ELF-1 (cell line): ENCODE measurements at regions not wholly inside any gene's neighbourhood (a gene's known extent, or its start where the extent isn't known, plus 50 kb on each side); places are given as distances from the start of the nearest gene placed in this dataset.
A peak's percentile ranks its signal among the peaks of the same experiment; 100 is the strongest.
"Not testable (repeated sequence)": the region's sequence is repeated elsewhere in the genome, so short reads cannot be mapped to it uniquely, and the experiment has no call there.

Experiments
- DNase-seq: peaks from one replicate; pipeline ENCODE4 v3.0.0-alpha.2; 2016; ENCODE audit warnings: low read depth, low spot score

DNA sequence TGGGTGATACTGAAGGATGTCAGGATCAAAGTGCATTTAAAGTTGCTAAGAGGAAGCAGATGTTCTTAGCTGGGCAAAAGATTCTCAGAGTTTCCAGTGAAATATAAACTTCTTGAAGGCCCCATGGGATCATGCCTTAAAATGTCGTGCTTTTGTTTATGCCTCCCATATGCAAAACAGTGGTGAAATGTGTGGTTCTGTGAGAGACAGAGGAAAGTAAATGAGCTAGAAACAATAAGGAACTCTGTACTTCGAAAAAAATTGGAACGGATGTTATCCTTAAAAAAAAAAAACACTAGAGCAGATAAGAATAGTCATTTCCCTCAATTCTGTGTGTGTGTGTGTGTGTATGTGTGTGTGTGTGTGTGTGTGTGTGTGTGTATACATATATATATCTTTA lies 497.0 kb upstream of the TBL1XR1 start:
- no peak for DNase-seq

DNA sequence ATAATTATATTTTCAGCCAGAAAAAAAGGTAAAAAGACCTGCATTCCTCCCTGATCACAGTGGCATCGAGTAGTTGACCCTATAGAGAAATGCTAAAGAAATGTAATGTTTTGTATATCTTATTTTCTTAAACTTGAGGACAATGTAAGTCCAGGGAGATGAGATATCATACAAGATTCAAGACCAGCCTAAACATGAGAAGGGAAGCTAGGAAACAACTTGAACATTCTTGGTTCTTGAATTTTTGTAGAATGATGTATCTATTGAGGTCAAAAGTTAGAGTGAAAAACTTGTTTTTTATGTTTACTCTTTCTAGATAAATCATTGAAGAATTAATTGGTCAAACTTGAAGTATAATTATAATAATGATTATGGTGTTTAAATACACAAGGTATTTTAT lies 497.7 kb upstream of the TBL1XR1 start:
- DNase-seq: no peak

DNA sequence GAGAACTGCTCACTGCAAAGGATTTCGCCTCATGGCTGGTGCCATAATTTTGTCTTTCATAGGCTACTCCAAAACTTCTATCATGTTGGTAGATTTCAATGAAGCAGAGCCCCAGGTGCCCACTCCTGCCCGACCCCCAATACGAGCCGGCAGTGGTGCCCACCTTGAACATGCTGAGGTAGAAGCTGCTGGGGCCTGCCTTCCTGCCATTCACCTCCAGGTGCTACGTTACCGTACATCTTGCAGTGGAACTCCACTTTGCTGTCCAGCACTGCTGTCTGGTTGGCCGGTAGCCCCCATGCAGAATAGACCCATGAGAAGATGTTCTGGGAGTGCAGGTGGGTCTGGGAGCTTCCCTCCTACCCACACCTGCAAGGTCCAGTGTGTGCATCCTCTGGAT lies 502.8 kb upstream of the TBL1XR1 start:
- DNase-seq: no peak

DNA sequence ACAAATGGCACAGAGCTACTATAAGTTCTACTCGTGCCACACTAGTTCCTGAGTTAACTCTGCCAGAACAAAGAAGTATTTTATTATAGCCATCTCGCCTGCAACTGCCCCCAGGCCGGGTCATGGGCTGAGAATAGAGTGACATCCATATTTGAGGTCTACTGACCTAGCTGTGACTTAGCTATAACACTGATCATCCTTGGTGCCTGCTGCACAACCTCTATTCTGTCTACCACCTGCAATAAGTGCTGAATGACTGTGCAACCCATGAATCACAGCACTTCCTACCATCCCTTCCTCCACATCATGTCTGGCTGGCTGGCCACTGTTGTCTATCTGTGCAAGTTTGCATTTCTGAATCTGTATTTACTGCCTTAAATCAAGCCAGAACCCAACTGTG lies 506.5 kb upstream of the TBL1XR1 start:
- no peak for DNase-seq

DNA sequence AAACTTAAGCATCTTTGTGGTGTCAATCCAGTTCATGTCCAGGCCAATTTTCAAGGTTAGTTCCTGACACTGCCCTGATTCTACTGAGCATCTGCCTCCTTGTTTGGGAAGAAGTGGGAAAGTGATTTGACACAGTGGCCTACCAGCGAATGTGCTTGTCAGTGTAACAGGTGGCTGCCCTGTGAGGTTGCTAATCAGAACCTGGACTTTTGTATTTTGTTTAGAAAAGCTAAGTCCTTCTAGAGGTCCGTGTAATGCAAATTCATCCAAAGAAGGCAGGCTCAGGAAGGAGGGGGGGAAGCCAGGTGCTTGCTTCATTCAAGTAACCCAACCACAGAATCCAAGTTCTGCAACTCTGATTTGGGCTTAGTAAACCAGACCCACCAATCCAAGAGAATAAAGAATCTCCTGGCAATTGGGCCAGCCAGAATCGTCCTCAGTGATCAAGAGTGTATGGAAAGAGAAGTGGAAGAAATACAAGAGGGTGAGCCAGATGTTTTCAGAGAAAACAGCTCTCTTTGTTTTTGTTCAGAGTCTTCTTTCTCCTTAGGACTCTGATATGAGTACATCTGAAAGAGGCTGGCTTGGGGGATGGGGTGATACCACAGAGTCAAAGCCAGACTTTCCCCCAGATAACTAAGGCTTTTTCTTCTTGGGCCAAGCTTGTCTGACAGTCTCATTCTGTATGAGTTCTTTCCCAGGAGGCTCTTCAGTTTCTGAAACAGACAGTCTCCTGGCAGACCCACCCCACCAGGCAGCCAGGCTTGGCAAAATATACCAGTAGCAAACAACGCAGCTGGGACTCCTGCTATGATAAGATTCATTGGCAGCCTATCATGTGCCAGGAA lies 508.9 kb upstream of the TBL1XR1 start:
- DNase-seq: no peak

DNA sequence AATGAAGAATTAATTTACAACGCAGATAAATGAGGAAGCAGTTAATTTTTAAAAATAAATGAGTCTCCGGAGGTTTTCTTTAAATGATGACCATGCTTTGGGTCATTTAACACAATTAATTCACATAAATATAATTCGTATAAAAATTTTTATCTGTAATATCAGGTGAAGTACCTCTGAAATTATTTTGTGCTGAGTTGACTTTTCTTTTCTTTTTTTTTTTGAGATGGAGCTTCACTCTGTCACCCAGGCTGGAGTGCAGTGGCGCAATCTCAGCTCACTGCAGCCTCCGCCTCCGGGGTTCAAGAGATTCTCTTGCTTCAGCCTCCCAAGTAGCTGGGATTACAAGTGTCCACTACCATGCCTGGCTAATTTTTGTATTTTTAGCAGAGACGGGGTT lies 512.2 kb upstream of the TBL1XR1 start:
- not testable (repeated sequence) for DNase-seq

DNA sequence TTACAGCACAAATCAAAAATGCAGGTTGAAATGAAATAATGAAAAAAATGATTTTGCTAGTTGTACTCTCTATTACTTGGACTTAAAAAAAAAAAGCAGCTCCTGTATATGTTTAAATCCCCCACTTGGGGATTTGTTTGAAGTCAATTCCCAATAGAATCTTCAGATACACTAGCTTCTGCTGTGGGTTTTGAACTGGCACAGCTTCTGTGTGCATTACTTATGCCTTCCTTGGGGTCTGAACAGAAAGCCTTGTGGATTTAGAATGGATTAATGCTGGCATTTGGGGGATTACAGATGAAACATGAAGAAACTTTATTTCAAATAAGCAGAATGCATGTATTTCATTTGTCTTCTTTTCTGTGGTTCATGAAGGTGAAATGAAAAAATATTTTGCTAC lies 513.2 kb upstream of the TBL1XR1 start:
- no peak for DNase-seq

DNA sequence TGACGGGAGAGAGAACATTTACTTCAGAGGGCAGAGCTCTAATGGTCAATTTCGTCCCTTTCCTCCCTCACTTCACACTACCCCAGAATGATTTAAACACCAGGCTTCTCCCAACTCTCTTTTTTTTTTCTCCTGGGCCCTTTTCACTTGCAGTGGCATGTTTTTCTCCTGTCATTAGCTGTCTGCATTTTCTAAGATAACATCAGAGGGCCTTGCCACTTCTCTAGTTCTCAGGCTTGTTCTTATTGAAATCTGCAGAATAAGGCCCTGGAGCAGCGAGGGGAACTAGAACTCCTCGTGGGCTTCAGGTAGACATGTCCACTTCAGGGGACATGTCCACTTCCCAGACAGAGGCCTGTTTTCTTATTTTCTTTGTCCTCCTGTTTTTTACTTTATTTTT lies 514.4 kb upstream of the TBL1XR1 start:
- peak; percentile 48 for DNase-seq

DNA sequence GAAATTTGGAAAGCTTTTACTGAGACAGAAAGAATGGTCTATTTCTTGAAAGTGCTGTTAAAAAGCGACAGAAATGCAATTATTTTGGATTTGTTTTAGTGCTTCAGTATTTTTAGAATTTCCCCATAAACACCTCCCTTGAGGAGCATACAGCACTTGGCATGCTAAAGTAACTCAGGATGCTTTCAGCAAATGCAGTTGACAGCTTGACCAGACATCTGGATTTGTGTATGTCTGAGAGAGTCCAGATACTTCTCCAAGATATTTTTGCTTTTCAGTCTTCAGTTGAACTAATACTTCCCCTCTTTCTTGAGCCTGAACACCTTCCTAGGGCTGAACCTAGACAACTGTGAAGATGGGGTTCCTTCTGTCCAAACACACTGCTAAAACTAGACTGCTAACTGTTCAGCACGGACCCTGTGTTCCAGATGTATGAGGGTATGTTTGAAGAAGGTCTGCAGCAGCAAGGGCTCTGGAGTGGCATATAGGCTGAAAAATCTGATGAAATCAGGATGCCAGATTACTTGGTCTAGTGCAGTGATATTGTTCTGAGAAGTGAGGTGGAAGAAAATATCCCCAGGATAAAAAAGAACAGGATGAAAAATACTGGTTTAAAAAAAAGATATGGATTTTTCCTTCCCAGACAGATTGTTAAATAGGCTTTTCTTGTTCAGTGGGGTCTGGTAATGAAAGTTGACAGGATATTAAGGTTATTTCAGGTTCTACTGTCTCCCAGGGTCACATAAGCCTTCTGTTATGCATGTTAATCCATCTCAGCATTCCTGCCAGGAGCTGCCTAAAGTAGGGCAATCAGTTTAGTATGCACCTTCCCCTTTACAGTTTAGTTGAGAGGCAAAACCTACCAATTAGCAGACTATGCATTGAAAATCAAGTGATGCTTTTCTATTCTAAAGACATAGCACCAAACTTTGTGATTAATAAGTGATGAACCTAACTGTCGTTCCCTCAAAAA lies 516.9 kb upstream of the TBL1XR1 start:
- DNase-seq: no peak

DNA sequence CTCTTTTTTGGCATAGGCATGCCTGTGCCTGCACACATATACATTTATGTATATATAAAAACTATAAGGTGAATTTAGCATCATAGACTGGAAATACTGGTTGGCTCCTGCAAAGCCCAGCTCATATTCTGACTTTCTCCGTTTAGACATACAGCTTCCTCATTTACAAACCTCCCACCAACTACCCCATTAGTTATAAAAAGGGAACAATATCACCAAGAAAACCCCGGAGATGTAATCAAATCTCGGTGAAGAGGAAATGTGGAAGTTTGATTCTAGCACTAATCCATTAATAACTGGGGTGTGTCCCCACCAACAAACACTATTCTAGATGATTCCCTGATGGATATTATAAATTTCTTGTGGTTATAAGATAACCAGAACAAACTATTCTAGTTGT lies 517.7 kb upstream of the TBL1XR1 start:
- no peak for DNase-seq

DNA sequence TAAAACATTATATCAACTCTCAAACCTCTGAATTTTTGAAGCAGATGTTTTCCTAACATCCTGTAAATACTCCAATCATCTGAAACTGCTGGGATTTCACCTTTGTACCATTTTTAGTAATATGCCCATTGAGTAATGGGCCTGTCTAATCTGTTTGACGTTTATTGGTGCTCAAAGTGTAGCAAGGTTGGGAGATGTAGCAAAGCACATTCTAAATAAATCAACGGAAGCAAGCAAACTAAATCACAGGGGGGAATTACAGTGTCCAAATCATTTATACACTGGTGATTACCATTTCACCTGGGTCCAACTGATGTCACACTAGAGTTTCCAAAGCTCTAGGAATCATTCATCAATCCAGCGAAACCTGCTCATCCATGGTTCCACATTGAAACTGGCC lies 518.7 kb upstream of the TBL1XR1 start:
- DNase-seq: no peak

DNA sequence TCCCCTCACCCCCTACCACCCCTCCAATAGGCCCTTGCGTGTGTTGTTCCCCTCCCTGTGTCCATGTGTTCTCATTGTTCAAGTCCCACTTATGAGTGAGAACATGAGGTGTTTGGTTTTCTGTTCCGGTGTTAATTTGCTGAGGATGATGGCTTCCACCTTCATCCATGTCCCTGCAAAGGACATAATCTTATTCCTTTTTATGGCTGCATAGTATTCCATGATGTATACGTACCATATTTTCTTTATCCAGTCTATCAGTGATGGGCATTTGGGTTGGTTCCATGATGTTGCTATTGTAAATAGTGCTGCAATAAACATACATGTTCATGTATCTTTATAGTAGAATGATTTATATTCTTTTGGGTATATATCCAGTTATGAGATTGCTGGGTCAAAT lies 523.6 kb upstream of the TBL1XR1 start:
- DNase-seq: not testable (repeated sequence)

DNA sequence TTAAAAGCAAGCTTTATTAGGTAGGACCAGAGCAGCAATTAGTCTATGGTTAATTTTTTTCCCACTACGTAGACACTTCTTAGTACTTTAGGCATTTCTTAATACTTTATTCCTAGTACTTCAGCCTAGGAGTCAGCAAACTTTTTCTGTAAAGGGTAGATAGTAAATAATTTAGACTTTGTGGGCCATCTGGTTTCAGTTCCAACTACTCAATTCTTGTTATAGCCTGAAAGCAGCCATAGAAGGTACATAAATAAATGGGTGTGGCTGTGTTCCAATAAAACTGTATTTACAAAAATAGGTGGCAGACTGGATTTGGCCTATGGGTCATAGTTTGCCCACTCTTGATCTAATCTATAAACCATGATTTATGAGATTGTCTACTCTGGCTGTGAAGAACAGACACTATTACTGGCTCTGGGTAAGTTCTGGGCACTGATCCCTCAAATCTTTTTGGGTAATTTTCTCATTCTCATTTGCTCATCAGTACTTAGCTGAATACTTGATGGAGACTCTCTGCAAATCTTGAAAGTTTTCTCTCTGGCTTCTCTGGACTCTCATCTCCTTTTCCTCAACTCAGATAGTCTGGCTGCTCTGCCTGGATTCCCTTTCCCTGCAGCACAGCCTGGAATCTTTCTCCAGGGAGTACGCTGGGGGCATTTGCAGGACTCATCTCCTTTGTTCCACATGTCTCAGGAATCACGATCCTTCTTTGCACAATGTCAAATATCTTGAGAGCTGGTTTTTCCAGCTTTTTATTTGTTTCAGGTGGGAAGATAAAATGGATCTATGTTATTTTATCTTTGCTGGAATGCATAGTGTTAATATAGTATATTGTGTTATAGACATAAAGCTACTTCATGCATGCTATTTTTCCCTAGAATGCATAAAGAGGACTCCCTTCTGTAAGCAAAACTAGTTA lies 524.8 kb upstream of the TBL1XR1 start:
- DNase-seq: no peak

DNA sequence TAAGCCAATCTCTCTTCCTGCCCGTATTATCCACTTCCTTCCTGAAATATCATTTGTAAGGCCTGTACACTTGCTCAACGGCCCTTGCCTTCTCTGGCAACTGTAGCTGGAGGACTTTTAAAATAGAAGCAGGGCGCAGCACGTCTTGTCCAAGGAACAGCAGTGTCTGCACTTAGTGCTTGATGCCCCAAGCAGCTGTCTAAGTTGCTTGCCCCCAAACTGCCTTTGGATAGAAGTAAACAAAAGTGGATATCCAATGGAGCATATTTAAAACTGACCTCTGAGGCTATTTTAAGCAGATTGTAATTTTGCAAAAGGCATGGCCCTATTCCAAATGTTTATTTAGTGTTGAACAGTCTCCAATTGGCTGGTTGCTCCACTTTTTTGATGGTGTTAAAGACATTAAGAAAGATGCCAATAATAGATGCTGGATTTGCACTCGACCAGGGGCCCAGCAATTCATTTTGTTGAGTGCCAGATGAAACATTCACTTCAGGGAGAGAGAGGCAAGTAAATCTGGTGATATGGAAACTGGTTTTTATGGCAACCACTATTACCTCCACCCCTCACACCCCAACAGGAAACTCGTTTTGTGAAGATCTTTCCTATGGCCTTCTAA lies 526.8 kb upstream of the TBL1XR1 start:
- DNase-seq: no peak

DNA sequence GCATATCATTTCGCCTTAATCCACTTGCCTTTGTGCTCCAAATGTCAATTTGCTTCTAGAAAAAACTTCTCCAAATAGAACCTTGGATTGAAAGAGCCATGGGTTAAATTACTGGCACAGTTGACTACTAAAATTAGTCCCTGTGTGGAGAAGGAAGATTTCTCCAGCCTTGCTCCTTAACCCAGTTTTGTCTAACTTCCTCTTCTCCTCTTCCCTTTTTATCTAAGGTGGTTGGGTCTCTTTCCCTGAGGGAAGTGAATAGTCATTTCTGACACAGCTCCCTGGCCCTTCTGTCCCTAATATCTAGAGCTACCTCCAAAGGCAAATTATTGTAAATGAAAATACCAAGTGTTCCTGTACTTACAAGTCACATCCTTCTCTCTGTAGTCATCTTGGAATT lies 527.9 kb upstream of the TBL1XR1 start:
- no peak for DNase-seq

DNA sequence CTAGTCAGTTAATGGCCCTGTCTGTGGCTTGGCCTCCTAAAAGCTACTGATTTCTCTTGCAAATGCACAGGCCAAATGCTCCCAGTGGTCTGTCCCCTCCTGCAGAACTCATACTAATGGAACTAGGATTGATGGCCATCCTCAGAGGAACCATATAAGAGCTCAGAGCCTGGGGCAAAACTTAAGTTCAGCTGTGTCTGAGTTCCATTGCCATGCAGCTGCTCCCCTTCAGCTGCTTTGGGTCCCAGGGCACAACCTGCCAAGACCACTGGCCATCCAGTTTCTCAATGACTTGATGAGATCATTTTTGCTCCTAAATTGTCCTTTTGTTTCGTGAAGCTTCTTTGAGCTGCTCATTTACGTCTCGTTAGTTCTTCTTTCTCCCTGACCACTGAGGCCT lies 529.5 kb upstream of the TBL1XR1 start:
- peak; percentile 21 for DNase-seq

DNA sequence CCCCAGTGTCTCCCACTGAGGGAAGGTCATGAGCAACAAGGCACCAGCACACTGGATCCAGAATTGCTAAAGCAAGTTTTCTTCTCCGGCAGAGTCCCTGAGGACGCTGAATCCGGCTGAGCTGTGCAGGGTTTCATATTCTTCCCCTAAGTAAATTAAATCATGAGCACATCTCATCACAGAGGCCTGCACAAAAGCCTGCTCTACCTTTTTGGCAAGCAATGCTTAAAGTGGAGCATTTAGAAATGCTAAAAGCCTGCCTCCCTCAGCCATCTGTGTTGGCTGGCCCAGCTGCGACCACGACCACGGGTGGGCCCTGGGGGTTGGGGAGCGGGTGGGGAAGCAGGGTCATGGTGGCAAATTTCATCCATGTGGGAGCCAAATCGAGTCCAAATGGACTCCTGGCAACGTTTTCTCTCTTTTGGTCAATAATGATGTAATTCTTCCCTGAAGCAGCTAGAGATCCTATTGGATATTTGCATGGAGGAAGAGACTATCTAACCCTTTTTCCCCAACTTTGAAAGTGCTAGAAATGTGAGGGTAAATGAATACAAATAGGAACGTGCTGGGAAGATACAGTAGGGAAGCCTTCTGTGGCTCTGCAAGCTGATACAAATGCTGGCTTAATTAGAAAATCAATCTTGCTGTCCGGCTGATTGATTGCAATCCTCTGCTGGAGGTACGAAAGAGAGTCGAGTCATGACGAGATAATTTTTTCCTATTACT lies 532.8 kb upstream of the TBL1XR1 start:
- no peak for DNase-seq

DNA sequence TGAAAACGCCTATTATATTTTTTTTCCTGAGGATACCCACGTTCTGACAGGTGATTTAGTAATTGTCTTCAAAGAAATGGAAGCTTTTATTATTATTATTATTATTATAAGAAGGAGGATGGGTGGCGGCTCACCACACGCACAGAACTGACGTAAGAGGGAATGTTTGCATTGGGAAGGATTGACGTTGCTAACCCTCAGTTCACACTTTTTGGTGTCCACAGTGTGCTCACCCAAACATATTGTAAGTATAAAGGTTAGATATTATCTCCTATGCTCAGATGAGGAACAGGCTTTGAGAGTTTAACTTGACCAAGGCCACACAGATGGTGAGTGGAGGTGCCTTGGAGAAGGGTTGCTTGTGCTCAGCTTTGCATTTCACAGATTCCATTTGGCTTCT lies 533.5 kb upstream of the TBL1XR1 start:
- no peak for DNase-seq

DNA sequence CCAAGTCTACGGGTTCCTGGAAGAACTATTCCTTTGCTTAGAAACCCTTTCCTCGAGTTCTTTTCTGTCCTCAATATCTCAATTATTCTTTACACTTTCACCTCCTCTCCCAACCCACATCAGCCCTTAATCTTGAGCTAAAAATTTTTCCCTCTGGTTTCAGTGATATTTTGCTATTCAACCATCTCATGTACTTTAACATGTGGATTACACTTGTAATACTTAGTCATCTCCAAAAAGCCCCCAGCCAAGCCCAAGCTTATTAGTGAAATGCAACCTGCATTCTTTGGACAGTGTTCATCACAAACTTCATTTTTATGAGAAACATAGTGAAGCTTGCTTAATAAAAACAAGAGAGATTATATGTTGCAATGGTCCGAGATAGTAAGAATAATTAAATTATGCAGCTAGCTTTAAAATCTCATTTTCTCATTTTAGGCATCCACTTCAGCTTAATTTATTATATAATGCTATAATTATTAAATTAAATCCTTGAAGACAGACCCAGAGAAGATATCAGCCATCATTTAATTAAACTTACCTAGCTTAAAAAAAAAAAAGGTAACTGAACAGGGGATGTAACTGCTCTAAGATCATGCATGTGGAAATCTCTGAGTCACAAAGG lies 534.5 kb upstream of the TBL1XR1 start:
- DNase-seq: no peak

DNA sequence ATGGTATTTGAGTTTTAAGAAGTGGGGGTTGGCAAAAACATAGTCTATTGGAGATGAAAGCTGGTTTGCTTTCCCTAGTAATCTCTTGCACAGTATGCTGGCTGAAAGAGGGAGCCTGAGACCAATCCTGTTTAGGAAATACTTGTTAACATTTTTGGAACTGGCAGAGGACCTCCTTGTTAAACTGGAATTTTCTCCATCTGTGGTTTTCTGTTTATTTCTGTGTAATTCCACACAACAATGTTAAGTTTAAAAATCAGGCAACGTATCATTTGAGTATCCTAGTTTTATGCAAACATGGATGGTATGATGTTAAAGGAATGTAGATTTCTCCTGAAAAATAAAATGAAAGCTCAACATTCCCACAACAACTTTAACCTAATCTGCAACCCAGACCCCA lies 536.0 kb upstream of the TBL1XR1 start:
- no peak for DNase-seq
